ENCODE measurements at regions not wholly inside any gene's neighbourhood (a gene's known extent, or its start where the extent isn't known, plus 50 kb on each side); places are given as distances from the start of the nearest gene placed in this dataset.
"Not testable (repeated sequence)": the region's sequence is repeated elsewhere in the genome, so short reads cannot be mapped to it uniquely, and the experiment has no call there.

- H3T11ph ChIP-seq (ENCODE audit: low read length); H4K8ac ChIP-seq (replicated peaks; ENCODE audit: insufficient read length, low read depth, low read length); H2BK5ac ChIP-seq (ENCODE audit: insufficient read length, low read length); H3K79me1 ChIP-seq (ENCODE audit: insufficient read depth, low read depth, low read length, poor library complexity, severe bottlenecking); H2BK120ac ChIP-seq (ENCODE audit: low read depth, low read length, poor library complexity, severe bottlenecking); H3K4me2 ChIP-seq (ENCODE audit: insufficient read depth, insufficient read length, low read length); H2BK12ac ChIP-seq (ENCODE audit: insufficient read length, low read depth, low read length); H3K9me3 ChIP-seq (ENCODE audit: control insufficient read depth, low read depth, low read length); H3K36me3 Mint-ChIP-seq (ENCODE audit: insufficient read depth in 1 of 3, low read depth in 3 of 3); H3K27me3 ChIP-seq (ENCODE audit: insufficient read depth, low read length); H2BK15ac ChIP-seq (ENCODE audit: low read depth, low read length); H3K23ac ChIP-seq (ENCODE audit: insufficient read length, low read depth, low read length); H3K18ac ChIP-seq (ENCODE audit: insufficient read length, low read depth, low read length); H3K27ac ChIP-seq (ENCODE audit: insufficient read length, low read depth, low read length); H3K9me3 Mint-ChIP-seq; H3K4ac ChIP-seq (ENCODE audit: low read depth, low read length); H3K4me3 Mint-ChIP-seq; H3K23me2 ChIP-seq (ENCODE audit: insufficient read length, low read depth, low read length, poor library complexity, severe bottlenecking); H3K27ac Mint-ChIP-seq; H2BK20ac ChIP-seq (ENCODE audit: low read depth, low read length, poor library complexity, severe bottlenecking); H3K9ac ChIP-seq (ENCODE audit: extremely low read depth, insufficient read length, low read length); H3K14ac ChIP-seq (ENCODE audit: insufficient read depth, low read length); H4K5ac ChIP-seq (ENCODE audit: insufficient read length, low read depth, low read length); H3K4me1 Mint-ChIP-seq; H4K91ac ChIP-seq (ENCODE audit: insufficient read length, low read depth, low read length); DNase-seq; H2AK5ac ChIP-seq (ENCODE audit: insufficient read length, low read length); H3K56ac ChIP-seq (ENCODE audit: insufficient read length, low read depth, low read length); H4K20me1 ChIP-seq (ENCODE audit: control insufficient read depth, insufficient read depth, insufficient read length); H3K27me3 Mint-ChIP-seq (ENCODE audit: low read depth); H3K4me1 ChIP-seq (ENCODE audit: insufficient read depth, low read length); H2AFZ ChIP-seq (ENCODE audit: low read length); H3K79me2 ChIP-seq (ENCODE audit: insufficient read depth, low read length): not testable (repeated sequence)
- WGBS (ENCODE audit: extremely low coverage, insufficient read length, low lambda C conversion rate) = no CpG with 5 or more reads among the region's 4 CpGs
Measured at GRCh38 chr21:6507632-6508031, 4013.8 kb upstream of the TPTE start.

- WGBS (ENCODE audit: extremely low coverage, insufficient read length, low lambda C conversion rate) = no CpG with 5 or more reads among the region's 7 CpGs
- H3K79me1 ChIP-seq (ENCODE audit: insufficient read depth, low read depth, low read length, poor library complexity, severe bottlenecking); H3K27ac Mint-ChIP-seq; H2BK15ac ChIP-seq (ENCODE audit: low read depth, low read length); H2BK12ac ChIP-seq (ENCODE audit: insufficient read length, low read depth, low read length); H4K8ac ChIP-seq (replicated peaks; ENCODE audit: insufficient read length, low read depth, low read length); H4K91ac ChIP-seq (ENCODE audit: insufficient read length, low read depth, low read length); H3K18ac ChIP-seq (ENCODE audit: insufficient read length, low read depth, low read length); H3K9me3 Mint-ChIP-seq; H3K27me3 ChIP-seq (ENCODE audit: insufficient read depth, low read length); H3K36me3 Mint-ChIP-seq (ENCODE audit: insufficient read depth in 1 of 3, low read depth in 3 of 3); H3K27me3 Mint-ChIP-seq (ENCODE audit: low read depth); H3K23ac ChIP-seq (ENCODE audit: insufficient read length, low read depth, low read length); H4K20me1 ChIP-seq (ENCODE audit: control insufficient read depth, insufficient read depth, insufficient read length); H3K4me3 Mint-ChIP-seq; H3K4me1 ChIP-seq (ENCODE audit: insufficient read depth, low read length); H4K5ac ChIP-seq (ENCODE audit: insufficient read length, low read depth, low read length); H2AK5ac ChIP-seq (ENCODE audit: insufficient read length, low read length); H2BK20ac ChIP-seq (ENCODE audit: low read depth, low read length, poor library complexity, severe bottlenecking); H3K9me3 ChIP-seq (ENCODE audit: control insufficient read depth, low read depth, low read length); H3K23me2 ChIP-seq (ENCODE audit: insufficient read length, low read depth, low read length, poor library complexity, severe bottlenecking); H3K56ac ChIP-seq (ENCODE audit: insufficient read length, low read depth, low read length); H3K14ac ChIP-seq (ENCODE audit: insufficient read depth, low read length); DNase-seq; H2AFZ ChIP-seq (ENCODE audit: low read length); H3K9ac ChIP-seq (ENCODE audit: extremely low read depth, insufficient read length, low read length); H3K27ac ChIP-seq (ENCODE audit: insufficient read length, low read depth, low read length); H3K4me1 Mint-ChIP-seq; H2BK120ac ChIP-seq (ENCODE audit: low read depth, low read length, poor library complexity, severe bottlenecking); H3K4ac ChIP-seq (ENCODE audit: low read depth, low read length); H3K79me2 ChIP-seq (ENCODE audit: insufficient read depth, low read length); H3K4me2 ChIP-seq (ENCODE audit: insufficient read depth, insufficient read length, low read length); H2BK5ac ChIP-seq (ENCODE audit: insufficient read length, low read length); H3T11ph ChIP-seq (ENCODE audit: low read length): not testable (repeated sequence)
Measured at GRCh38 chr21:6521777-6522176, 3999.6 kb upstream of the TPTE start.

GRCh38 chr21:6526213-6526612 is 3995.2 kb upstream of the TPTE start:
- not testable (repeated sequence) for H3K36me3 Mint-ChIP-seq (ENCODE audit: insufficient read depth in 1 of 3, low read depth in 3 of 3); H3K27ac Mint-ChIP-seq

More at GRCh38 chr21:6526213-6526612, 3995.2 kb upstream of the TPTE start:
- not testable (repeated sequence) for H3K23ac ChIP-seq (ENCODE audit: insufficient read length, low read depth, low read length); H3K27me3 ChIP-seq (ENCODE audit: insufficient read depth, low read length); H3K23me2 ChIP-seq (ENCODE audit: insufficient read length, low read depth, low read length, poor library complexity, severe bottlenecking); H4K5ac ChIP-seq (ENCODE audit: insufficient read length, low read depth, low read length); H3K9ac ChIP-seq (ENCODE audit: extremely low read depth, insufficient read length, low read length); H4K8ac ChIP-seq (replicated peaks; ENCODE audit: insufficient read length, low read depth, low read length); H3K79me2 ChIP-seq (ENCODE audit: insufficient read depth, low read length); H2BK120ac ChIP-seq (ENCODE audit: low read depth, low read length, poor library complexity, severe bottlenecking); H3K14ac ChIP-seq (ENCODE audit: insufficient read depth, low read length); H2BK5ac ChIP-seq (ENCODE audit: insufficient read length, low read length); H3K9me3 ChIP-seq (ENCODE audit: control insufficient read depth, low read depth, low read length); H3K56ac ChIP-seq (ENCODE audit: insufficient read length, low read depth, low read length); H3K4me1 ChIP-seq (ENCODE audit: insufficient read depth, low read length); H3K9me3 Mint-ChIP-seq; H3K79me1 ChIP-seq (ENCODE audit: insufficient read depth, low read depth, low read length, poor library complexity, severe bottlenecking); H2BK15ac ChIP-seq (ENCODE audit: low read depth, low read length); H3K4me2 ChIP-seq (ENCODE audit: insufficient read depth, insufficient read length, low read length); H2BK12ac ChIP-seq (ENCODE audit: insufficient read length, low read depth, low read length); H3K4me3 Mint-ChIP-seq; H3K27me3 Mint-ChIP-seq (ENCODE audit: low read depth); H3K4me1 Mint-ChIP-seq; H3K27ac ChIP-seq (ENCODE audit: insufficient read length, low read depth, low read length); H3K4ac ChIP-seq (ENCODE audit: low read depth, low read length); H2BK20ac ChIP-seq (ENCODE audit: low read depth, low read length, poor library complexity, severe bottlenecking); H2AFZ ChIP-seq (ENCODE audit: low read length); DNase-seq; H4K20me1 ChIP-seq (ENCODE audit: control insufficient read depth, insufficient read depth, insufficient read length); H2AK5ac ChIP-seq (ENCODE audit: insufficient read length, low read length); H4K91ac ChIP-seq (ENCODE audit: insufficient read length, low read depth, low read length); H3T11ph ChIP-seq (ENCODE audit: low read length); H3K18ac ChIP-seq (ENCODE audit: insufficient read length, low read depth, low read length)
- no CpG with 5 or more reads among the region's 10 CpGs for WGBS (ENCODE audit: extremely low coverage, insufficient read length, low lambda C conversion rate)
